Osteoblast (primary cell): ENCODE measurements at regions not wholly inside any gene's neighbourhood (a gene's known extent, or its start where the extent isn't known, plus 50 kb on each side); places are given as distances from the start of the nearest gene placed in this dataset.
"Not testable (repeated sequence)": the region's sequence is repeated elsewhere in the genome, so short reads cannot be mapped to it uniquely, and the experiment has no call there.

Experiments used
- DNase-seq: peaks from one replicate; pipeline ENCODE4 v3.0.0; 2011; ENCODE audit warnings: low spot score, mixed read lengths; ENCODE audit not compliant: insufficient read length; ENCODE audit errors: missing footprints
- H2AFZ ChIP-seq: 2 replicates; pipeline ENCODE4 v1.6.0; 2011; ENCODE audit warnings: mild to moderate bottlenecking, low read length
- H3K27ac ChIP-seq: 2 replicates; pipeline ENCODE4 v1.5.1; 2011; ENCODE audit warnings: mild to moderate bottlenecking, low read depth, low read length, moderate library complexity
- H3K27me3 ChIP-seq: 2 replicates; pipeline ENCODE4 v1.6.0; 2012; ENCODE audit warnings: mild to moderate bottlenecking, control low read depth, inconsistent platforms, low read length, moderate library complexity; ENCODE audit not compliant: insufficient read depth
- H3K36me3 ChIP-seq: 2 replicates; pipeline ENCODE4 v1.5.1; 2011; ENCODE audit warnings: mild to moderate bottlenecking, low read length, control low read depth, moderate library complexity; ENCODE audit not compliant: insufficient read depth
- H3K4me1 ChIP-seq: 2 replicates; pipeline ENCODE4 v1.5.1; 2011; ENCODE audit warnings: mild to moderate bottlenecking, low read length, control low read depth, moderate library complexity; ENCODE audit not compliant: insufficient read depth
- H3K4me2 ChIP-seq: 2 replicates; pipeline ENCODE4 v1.6.0; 2011; ENCODE audit warnings: mild to moderate bottlenecking, low read length; ENCODE audit not compliant: insufficient read depth
- H3K4me3 ChIP-seq: fragments of 200-600 bp; sonication (generic); 3 replicates; pipeline ENCODE4 v1.5.1; 2012; ENCODE audit warnings: mild to moderate bottlenecking, low read length, inconsistent platforms; ENCODE audit not compliant: insufficient read depth
- H3K79me2 ChIP-seq: 2 replicates; pipeline ENCODE4 v1.6.0; 2012; ENCODE audit warnings: mild to moderate bottlenecking, low read length, control low read depth, inconsistent platforms; ENCODE audit not compliant: insufficient read depth
- H3K9me3 ChIP-seq: 2 replicates; pipeline ENCODE4 v1.5.1; 2011; ENCODE audit warnings: low read depth, low read length, control low read depth
- H4K20me1 ChIP-seq: 2 replicates; pipeline ENCODE4 v1.6.0; 2012; ENCODE audit warnings: mild to moderate bottlenecking, low read length, control low read depth; ENCODE audit not compliant: insufficient read depth
- TF ChIP-seq, protein P1 (sequence below): IDR thresholded peaks from 2 replicates; pipeline ENCODE4 v1.5.1; 2011; ENCODE audit warnings: mild to moderate bottlenecking, low read depth, low read length, moderate library complexity; ENCODE audit errors: extremely low read depth

DNA sequence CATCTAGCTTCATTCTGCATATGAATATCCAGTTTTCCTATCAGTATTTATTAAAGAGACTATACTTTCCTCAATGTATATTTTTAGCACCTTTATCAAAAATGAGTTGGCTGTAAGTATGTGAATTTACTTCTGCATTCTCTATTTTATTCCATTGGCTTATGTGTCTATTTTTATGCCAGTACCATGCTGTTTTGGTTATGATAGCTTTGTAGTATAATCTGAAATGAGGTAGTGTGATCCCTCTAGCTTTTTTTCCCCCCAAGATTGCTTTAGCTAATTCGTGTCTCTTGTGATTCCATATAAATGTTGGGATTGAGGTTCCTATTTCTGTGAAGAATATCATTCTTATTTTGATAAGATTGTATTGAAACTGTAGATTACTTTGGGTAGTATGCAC lies 469.1 kb upstream of the MAP3K7 start:
- TF ChIP-seq, protein P1, sequence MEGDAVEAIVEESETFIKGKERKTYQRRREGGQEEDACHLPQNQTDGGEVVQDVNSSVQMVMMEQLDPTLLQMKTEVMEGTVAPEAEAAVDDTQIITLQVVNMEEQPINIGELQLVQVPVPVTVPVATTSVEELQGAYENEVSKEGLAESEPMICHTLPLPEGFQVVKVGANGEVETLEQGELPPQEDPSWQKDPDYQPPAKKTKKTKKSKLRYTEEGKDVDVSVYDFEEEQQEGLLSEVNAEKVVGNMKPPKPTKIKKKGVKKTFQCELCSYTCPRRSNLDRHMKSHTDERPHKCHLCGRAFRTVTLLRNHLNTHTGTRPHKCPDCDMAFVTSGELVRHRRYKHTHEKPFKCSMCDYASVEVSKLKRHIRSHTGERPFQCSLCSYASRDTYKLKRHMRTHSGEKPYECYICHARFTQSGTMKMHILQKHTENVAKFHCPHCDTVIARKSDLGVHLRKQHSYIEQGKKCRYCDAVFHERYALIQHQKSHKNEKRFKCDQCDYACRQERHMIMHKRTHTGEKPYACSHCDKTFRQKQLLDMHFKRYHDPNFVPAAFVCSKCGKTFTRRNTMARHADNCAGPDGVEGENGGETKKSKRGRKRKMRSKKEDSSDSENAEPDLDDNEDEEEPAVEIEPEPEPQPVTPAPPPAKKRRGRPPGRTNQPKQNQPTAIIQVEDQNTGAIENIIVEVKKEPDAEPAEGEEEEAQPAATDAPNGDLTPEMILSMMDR = no peak
- no peaks in the 10 kb centered on the region for H3K27me3 ChIP-seq
- no peaks in the 10 kb centered on the region for H3K79me2 ChIP-seq
- H3K4me2 ChIP-seq = no peak overlapping the region
- H4K20me1 ChIP-seq = no peaks in the 10 kb centered on the region
- H3K36me3 ChIP-seq = no peaks in the 10 kb centered on the region
- H2AFZ ChIP-seq = no peak overlapping the region
- H3K4me3 ChIP-seq = no peak overlapping the region
- DNase-seq = no peak
- no peak overlapping the region for H3K27ac ChIP-seq
- H3K9me3 ChIP-seq = no peaks in the 10 kb centered on the region
- no peaks in the 10 kb centered on the region for H3K4me1 ChIP-seq

DNA sequence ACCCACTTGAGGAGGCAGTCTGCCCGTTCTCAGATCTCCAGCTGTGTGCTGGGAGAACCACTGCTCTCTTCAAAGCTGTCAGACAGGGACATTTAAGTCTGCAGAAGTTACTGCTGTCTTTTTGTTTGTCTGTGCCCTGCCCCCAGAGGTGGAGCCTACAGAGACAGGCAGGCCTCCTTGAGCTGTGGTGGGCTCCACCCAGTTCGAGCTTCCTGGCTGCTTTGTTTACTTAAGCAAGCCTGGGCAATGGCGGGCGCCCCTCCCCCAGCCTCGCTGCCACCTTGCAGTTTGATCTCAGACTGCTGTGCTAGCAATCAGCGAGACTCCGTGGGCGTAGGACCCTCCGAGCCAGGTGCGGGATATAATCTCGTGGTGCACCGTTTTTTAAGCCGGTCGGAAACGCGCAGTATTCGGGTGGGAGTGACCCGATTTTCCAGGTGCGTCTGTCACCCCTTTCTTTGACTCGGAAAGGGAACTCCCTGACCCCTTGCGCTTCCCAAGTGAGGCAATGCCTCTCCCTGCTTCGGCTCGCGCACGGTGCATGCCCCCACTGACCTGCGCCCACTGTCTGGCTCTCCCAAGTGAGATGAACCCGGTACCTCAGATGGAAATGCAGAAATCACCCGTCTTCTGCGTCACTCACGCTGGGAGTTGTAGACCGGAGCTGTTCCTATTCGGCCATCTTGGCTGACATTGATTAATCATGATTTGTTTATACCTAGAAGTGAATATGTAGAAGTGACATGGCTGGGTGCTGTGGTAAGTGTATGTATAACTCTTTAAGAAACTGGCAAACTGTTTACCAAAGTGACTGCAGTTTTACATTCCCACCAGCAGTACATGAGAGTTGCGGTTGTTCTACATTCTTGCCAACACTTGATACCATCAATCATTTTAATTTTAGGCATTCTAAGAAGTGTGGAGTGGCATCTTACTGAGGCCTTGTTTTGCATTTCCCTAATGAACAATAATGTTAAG lies 465.9 kb upstream of the MAP3K7 start:
- not testable (repeated sequence) for H3K4me3 ChIP-seq, H3K9me3 ChIP-seq, H3K79me2 ChIP-seq, H4K20me1 ChIP-seq, H3K27me3 ChIP-seq, H3K4me2 ChIP-seq, H3K4me1 ChIP-seq, H3K27ac ChIP-seq, H2AFZ ChIP-seq, H3K36me3 ChIP-seq, DNase-seq

DNA sequence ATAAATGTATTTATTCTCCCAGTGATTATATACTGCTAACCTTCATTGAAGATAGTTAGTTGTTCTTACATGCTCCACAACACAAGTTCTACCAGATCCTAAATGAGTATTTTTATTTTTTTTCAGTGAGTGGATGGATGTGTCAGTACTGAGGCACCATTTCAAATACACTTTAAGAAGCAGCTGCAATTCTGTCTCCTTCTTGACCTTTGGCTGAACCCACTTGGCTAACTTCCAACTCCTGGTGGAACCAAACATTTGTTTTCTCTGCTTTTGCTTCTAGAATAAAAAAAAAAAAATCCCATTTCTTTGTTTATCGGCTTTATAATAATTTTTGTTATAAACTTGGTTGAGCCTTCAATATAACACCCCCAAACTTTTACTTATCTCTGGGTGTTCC lies 458.3 kb upstream of the MAP3K7 start:
- Histone ChIP-seq H3K27ac (no peak overlapping the region), H3K27me3 (no peaks in the 10 kb centered on the region), H3K9me3 (no peaks in the 10 kb centered on the region), H2AFZ (no peak overlapping the region), H3K79me2 (no peaks in the 10 kb centered on the region), H3K36me3 (no peaks in the 10 kb centered on the region), H4K20me1 (no peaks in the 10 kb centered on the region), H3K4me3 (no peak overlapping the region), H3K4me1 (no peaks in the 10 kb centered on the region), H3K4me2 (no peak overlapping the region)
- TF ChIP-seq, protein P1 = no peak
- DNase-seq = no peak

DNA sequence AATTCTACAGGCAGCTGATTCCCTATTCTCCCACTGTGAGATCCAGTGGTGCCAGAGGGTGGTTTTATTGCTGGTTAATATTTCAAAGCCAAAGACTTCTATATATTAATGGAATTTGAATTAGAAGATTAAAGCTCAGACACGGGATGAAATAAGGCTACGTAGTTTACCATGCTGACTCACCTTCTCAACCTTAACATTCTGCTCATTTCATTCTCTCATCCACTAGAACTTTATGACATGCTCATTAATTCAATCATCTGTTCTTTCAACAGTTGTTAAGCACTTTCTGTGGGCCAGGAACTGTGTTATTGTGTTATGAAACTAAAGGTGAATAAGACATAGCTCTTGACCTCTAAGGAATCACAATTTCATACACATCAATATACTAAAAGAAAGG lies 456.9 kb upstream of the MAP3K7 start:
- Histone ChIP-seq H3K4me1 (no peaks in the 10 kb centered on the region), H3K4me3 (no peak overlapping the region), H2AFZ (no peak overlapping the region), H3K27ac (no peak overlapping the region), H3K36me3 (no peaks in the 10 kb centered on the region), H4K20me1 (no peaks in the 10 kb centered on the region), H3K79me2 (no peaks in the 10 kb centered on the region), H3K9me3 (no peaks in the 10 kb centered on the region), H3K4me2 (no peak overlapping the region), H3K27me3 (no peaks in the 10 kb centered on the region)
- TF ChIP-seq, protein P1 = no peak
- no peak for DNase-seq
